ENCODE measurements at regions not wholly inside any gene's neighbourhood (a gene's known extent, or its start where the extent isn't known, plus 50 kb on each side); places are given as distances from the start of the nearest gene placed in this dataset.
A peak's percentile ranks its signal among the peaks of the same experiment; 100 is the strongest.

GRCh38 chr12:46556105-46556559, 183.6 kb upstream of the SLC38A2 start:
- no peaks in the 10 kb centered on the region for H3K27me3 Mint-ChIP-seq (ENCODE audit: low read depth, poor library complexity)
- DNase-seq: no peak
- H3K4me3 Mint-ChIP-seq: no peak overlapping the region
- no peaks in the 10 kb centered on the region for H3K36me3 Mint-ChIP-seq (ENCODE audit: low read depth)
- H3K4me1 Mint-ChIP-seq: peaks cover 18% of the 10 kb centered on the region
- no peak for TF ChIP-seq CTCF (IDR thresholded peaks at IDR 0.05)
- no peaks in the 10 kb centered on the region for H3K9me3 Mint-ChIP-seq
- no peak overlapping the region for H3K27ac Mint-ChIP-seq

- H3K27me3 Mint-ChIP-seq (ENCODE audit: low read depth, poor library complexity): no peaks in the 10 kb centered on the region
- H3K4me3 Mint-ChIP-seq: no peak overlapping the region
- DNase-seq: no peak
- no peak for TF ChIP-seq CTCF (IDR thresholded peaks at IDR 0.05)
- H3K27ac Mint-ChIP-seq: peak overlapping the region; percentile 49
- peaks cover 18% of the 10 kb centered on the region for H3K4me1 Mint-ChIP-seq
- no peaks in the 10 kb centered on the region for H3K9me3 Mint-ChIP-seq
- no peaks in the 10 kb centered on the region for H3K36me3 Mint-ChIP-seq (ENCODE audit: low read depth)
These were observed 182.9 kb upstream of the SLC38A2 start for GRCh38 chr12:46555406-46555852.

- Mint-ChIP-seq H3K27ac (no peak overlapping the region), H3K36me3 (ENCODE audit: low read depth) (no peaks in the 10 kb centered on the region), H3K27me3 (ENCODE audit: low read depth, poor library complexity) (no peaks in the 10 kb centered on the region), H3K4me3 (no peak overlapping the region), H3K9me3 (no peaks in the 10 kb centered on the region), H3K4me1 (peaks cover 14% of the 10 kb centered on the region)
- DNase-seq: no peak
- no peak for TF ChIP-seq CTCF (IDR thresholded peaks at IDR 0.05)
These were observed 181.9 kb upstream of the SLC38A2 start for GRCh38 chr12:46554460-46554859.

GRCh38 chr12:46553911-46554310, 181.3 kb upstream of the SLC38A2 start:
- Mint-ChIP-seq H3K4me1 (peaks cover 14% of the 10 kb centered on the region), H3K27me3 (ENCODE audit: low read depth, poor library complexity) (no peaks in the 10 kb centered on the region), H3K4me3 (no peak overlapping the region), H3K36me3 (ENCODE audit: low read depth) (no peaks in the 10 kb centered on the region), H3K9me3 (no peaks in the 10 kb centered on the region), H3K27ac (no peak overlapping the region)
- TF ChIP-seq CTCF (IDR thresholded peaks at IDR 0.05): no peak
- no peak for DNase-seq

GRCh38 chr12:46553266-46553665, 180.7 kb upstream of the SLC38A2 start:
- peaks cover 20% of the 10 kb centered on the region for H3K4me1 Mint-ChIP-seq
- no peak for TF ChIP-seq CTCF (IDR thresholded peaks at IDR 0.05)
- H3K36me3 Mint-ChIP-seq (ENCODE audit: low read depth): no peaks in the 10 kb centered on the region
- no peak overlapping the region for H3K27ac Mint-ChIP-seq
- H3K27me3 Mint-ChIP-seq (ENCODE audit: low read depth, poor library complexity): no peaks in the 10 kb centered on the region
- no peaks in the 10 kb centered on the region for H3K9me3 Mint-ChIP-seq
- no peak overlapping the region for H3K4me3 Mint-ChIP-seq
- no peak for DNase-seq

GRCh38 chr12:46550266-46550879, 177.8 kb upstream of the SLC38A2 start:
- H3K36me3 Mint-ChIP-seq (ENCODE audit: low read depth): peaks cover 10% of the 10 kb centered on the region
- no peak overlapping the region for H3K4me3 Mint-ChIP-seq
- H3K4me1 Mint-ChIP-seq: peaks cover 33% of the 10 kb centered on the region
- H3K27me3 Mint-ChIP-seq (ENCODE audit: low read depth, poor library complexity): no peaks in the 10 kb centered on the region
- no peak overlapping the region for H3K27ac Mint-ChIP-seq
- DNase-seq: no peak
- no peak for TF ChIP-seq CTCF (IDR thresholded peaks at IDR 0.05)
- H3K9me3 Mint-ChIP-seq: peaks cover 8% of the 10 kb centered on the region

Data from nephron progenitor cell (in vitro differentiated cells).